ENCODE measurements at regions not wholly inside any gene's neighbourhood (a gene's known extent, or its start where the extent isn't known, plus 50 kb on each side); places are given as distances from the start of the nearest gene placed in this dataset.

GRCh38 chr5:37891832-37892231, 52.0 kb upstream of the GDNF start:
- DNase-seq (ENCODE audit: low spot score): no peak
- intact Hi-C loops (cut with DNase I): no loop called here

- no peak for DNase-seq (ENCODE audit: low spot score)
These were observed 49.9 kb upstream of the GDNF start for GRCh38 chr5:37889612-37890317.

More at GRCh38 chr5:37889612-37890317, 49.9 kb upstream of the GDNF start:
- intact Hi-C loops (cut with DNase I): no loop called here
